Fibroblast of mammary gland (primary cell): ENCODE measurements at regions not wholly inside any gene's neighbourhood (a gene's known extent, or its start where the extent isn't known, plus 50 kb on each side); places are given as distances from the start of the nearest gene placed in this dataset.
A peak's percentile ranks its signal among the peaks of the same experiment; 100 is the strongest.

Source experiments
- DNase-seq: peaks from one replicate; pipeline ENCODE4 v3.0.0-alpha.2; 2010; ENCODE audit warnings: low read depth
- H3K4me3 ChIP-seq: 2 replicates; pipeline ENCODE4 v1.5.1; 2011; ENCODE audit warnings: low read depth, mild to moderate bottlenecking, low read length, moderate library complexity; ENCODE audit not compliant: control insufficient read depth
- TF ChIP-seq, protein P1 (sequence below): conservative IDR thresholded peaks from 2 replicates; pipeline ENCODE4 v1.5.1; 2011; ENCODE audit warnings: low read depth, low read length, inconsistent platforms; ENCODE audit not compliant: control insufficient read depth, insufficient read depth

DNA sequence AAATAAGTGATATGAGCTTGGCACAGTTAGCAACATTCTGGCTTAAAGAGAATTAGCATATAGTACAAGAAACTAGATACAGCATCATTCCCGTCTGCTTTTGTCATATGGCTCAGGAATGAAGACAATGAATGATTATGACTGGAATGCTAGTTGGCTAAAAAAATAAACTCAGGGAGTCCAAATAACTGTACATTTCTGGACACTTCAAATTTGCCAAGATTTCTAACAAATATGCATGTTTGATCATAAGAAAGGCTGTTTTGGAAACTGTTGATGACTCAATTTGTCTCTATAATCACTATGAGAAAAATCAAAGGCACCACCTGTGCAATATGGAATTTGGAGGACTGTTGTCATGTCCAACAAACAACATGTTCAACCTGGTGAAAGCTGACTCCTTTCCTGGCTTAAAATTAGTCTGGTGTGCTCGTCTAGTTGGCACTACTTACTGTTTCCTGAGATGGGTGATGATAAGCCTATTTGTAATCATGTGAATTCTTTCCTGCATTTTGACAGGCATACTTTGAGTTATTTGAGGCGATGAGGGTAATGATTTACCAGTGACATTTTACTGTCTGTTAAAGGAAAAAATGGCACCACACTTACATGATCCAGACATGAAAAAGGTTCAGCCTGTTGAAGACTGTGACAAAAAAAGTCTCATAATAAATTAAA is 133.9 kb upstream of the CDH20 start:
- H3K4me3 ChIP-seq: no peak overlapping the region
- TF ChIP-seq, protein P1, sequence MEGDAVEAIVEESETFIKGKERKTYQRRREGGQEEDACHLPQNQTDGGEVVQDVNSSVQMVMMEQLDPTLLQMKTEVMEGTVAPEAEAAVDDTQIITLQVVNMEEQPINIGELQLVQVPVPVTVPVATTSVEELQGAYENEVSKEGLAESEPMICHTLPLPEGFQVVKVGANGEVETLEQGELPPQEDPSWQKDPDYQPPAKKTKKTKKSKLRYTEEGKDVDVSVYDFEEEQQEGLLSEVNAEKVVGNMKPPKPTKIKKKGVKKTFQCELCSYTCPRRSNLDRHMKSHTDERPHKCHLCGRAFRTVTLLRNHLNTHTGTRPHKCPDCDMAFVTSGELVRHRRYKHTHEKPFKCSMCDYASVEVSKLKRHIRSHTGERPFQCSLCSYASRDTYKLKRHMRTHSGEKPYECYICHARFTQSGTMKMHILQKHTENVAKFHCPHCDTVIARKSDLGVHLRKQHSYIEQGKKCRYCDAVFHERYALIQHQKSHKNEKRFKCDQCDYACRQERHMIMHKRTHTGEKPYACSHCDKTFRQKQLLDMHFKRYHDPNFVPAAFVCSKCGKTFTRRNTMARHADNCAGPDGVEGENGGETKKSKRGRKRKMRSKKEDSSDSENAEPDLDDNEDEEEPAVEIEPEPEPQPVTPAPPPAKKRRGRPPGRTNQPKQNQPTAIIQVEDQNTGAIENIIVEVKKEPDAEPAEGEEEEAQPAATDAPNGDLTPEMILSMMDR: no peak
- no peak for DNase-seq

DNA sequence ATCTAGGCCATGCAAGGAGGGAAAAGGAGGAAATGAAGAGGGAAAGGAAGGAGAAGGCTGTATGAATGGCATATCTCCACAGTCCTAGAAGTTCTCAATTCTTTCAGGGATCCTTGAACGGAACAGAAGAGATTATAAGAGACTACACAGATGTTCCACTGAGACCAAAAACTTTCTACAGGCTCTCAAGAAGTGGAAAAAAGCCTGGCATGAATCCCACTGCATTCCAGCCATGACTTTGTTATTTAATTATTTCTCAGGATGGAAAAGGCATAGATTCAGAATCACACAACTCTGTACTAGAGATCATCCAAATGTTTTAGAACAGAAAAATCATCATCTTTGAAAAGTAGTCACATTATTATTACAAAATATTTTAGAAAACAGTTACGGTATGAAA is 131.7 kb upstream of the CDH20 start:
- H3K4me3 ChIP-seq: no peak overlapping the region
- DNase-seq: no peak
- TF ChIP-seq, protein P1: no peak

DNA sequence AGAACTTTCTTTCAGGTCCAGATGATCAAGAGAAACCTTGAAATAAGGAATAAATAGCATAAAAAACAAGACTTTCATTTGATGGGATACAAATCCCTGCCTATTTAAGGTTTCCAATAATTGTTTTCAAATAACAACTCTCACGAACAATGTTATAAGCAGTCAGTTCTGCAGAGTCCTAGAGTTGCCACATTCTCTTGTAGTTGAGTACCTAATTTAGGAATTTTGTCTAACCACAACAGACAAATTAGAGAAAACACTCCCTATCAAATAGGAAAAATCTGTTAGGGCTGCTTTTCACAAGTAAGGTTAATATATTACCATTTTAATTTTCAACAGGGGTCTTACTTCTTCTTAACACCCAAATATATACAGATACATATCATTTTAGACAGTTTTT is 130.1 kb upstream of the CDH20 start:
- no peak overlapping the region for H3K4me3 ChIP-seq
- DNase-seq: peak; percentile 5
- TF ChIP-seq, protein P1: no peak

DNA sequence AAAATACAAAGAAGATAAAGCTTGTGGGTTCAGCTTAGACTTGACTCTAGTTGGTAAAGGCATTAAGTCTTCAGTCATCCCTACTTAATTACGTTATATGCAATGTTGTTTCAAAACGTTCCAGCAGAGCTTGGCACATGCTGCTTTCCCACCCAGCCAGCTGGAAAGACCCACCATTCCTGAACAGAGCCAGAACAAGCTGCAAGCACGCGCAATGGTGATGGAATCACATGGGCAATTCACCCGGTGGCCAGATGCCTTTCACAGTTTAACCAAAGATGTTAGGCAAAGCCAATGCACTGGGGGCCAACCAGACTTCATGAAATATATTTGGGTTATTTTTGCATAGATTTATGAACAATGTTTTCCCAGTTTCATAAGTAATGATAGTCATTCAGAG is 123.4 kb upstream of the CDH20 start:
- no peak for DNase-seq
- no peak overlapping the region for H3K4me3 ChIP-seq
- TF ChIP-seq, protein P1: no peak

DNA sequence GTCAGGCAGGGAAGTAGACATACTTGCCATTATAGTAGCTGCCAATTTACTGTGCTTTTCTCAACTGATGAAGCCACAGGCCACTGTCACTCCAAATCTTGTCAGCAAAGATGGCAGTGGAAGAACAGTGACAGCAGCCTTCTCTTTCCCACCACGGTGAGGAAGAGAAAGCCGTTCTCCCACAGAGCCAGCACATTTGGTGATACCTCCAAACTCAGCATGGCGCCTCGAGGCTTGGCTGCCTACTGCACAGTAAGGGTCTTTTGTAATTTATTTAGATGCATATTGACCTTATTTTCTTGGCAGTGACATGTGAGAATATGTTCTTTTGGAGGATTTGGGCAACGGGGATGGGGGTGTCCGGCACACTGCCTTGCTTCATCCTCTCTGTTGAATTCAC is 117.2 kb upstream of the CDH20 start:
- H3K4me3 ChIP-seq: no peak overlapping the region
- no peak for DNase-seq
- TF ChIP-seq, protein P1: no peak

DNA sequence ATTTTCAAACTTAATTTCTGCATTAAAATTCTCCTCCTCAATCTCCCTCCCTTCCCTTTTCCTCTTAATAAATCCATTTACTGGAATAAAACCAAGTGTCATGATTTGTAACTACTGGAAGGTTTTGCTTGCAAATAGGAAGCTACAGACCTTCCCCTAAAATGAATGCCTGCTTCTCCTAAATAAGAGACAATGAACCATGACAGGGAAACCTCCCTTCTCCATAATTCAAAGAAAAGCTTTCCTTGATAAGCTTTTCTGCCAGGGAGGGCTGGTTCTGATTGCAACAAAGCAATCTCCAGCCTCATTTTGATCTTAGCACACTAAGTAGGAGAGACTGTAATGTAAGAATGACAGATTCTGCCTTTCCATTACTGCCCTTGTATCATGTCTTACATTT is 111.0 kb upstream of the CDH20 start:
- DNase-seq: no peak
- H3K4me3 ChIP-seq: no peak overlapping the region
- TF ChIP-seq, protein P1: no peak

DNA sequence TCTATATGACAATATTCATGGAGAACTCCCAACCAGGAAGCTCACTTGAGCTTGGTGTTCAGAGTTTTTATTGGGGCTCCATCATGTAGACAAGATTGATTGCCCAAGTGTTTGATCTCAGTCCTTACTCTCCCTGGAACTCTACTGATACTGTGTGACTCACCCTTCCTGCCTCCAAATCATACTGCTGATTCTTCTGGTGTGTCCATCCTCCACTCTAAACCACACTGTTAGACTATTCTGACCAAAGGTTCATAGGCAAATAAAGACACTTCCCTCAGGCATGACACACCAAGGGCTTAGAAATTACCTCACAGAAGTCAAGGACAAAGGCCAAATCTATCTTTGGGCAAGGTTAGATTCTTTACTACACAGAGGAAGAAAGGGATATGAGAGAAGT is 107.9 kb upstream of the CDH20 start:
- DNase-seq: peak; percentile 1
- H3K4me3 ChIP-seq: no peak overlapping the region
- TF ChIP-seq, protein P1: no peak
